HEK293T (cell line): ENCODE measurements at regions not wholly inside any gene's neighbourhood (a gene's known extent, or its start where the extent isn't known, plus 50 kb on each side); places are given as distances from the start of the nearest gene placed in this dataset.

Experiments
- ARNT ChIP-seq: fragments of 450-650 bp; IDR thresholded peaks from 2 replicates; pipeline ENCODE4 v1.6.1; 2017; ENCODE audit warnings: mild to moderate bottlenecking
- BHLHE40 ChIP-seq: fragments of 450-650 bp; IDR thresholded peaks from 2 replicates; pipeline ENCODE4 v1.6.1; 2016; ENCODE audit warnings: mild to moderate bottlenecking, moderate library complexity, borderline replicate concordance
- FOXA1 ChIP-seq: fragments of 450-650 bp; IDR thresholded peaks from 2 replicates; pipeline ENCODE4 v1.6.1; 2016; ENCODE audit warnings: mild to moderate bottlenecking
- FOXK2 ChIP-seq: fragments of 450-650 bp; IDR thresholded peaks from 2 replicates; pipeline ENCODE4 v1.6.1; 2016; ENCODE audit warnings: mild to moderate bottlenecking
- FOXM1 ChIP-seq: fragments of 450-650 bp; IDR thresholded peaks from 2 replicates; pipeline ENCODE4 v1.6.1; 2017; ENCODE audit warnings: mild to moderate bottlenecking, borderline replicate concordance
- L3MBTL2 ChIP-seq: fragments of 450-650 bp; conservative IDR thresholded peaks from 2 replicates; pipeline ENCODE4 v1.6.1; 2016; ENCODE audit warnings: mild to moderate bottlenecking
- LEF1 ChIP-seq: fragments of 450-650 bp; IDR thresholded peaks from 2 replicates; pipeline ENCODE4 v1.6.1; 2017; ENCODE audit warnings: mild to moderate bottlenecking, borderline replicate concordance
- NFRKB ChIP-seq: fragments of 450-650 bp; IDR thresholded peaks from 2 replicates; pipeline ENCODE4 v1.6.1; 2016; ENCODE audit warnings: mild to moderate bottlenecking, moderate library complexity
- SP1 ChIP-seq: fragments of 450-650 bp; IDR thresholded peaks from 2 replicates; pipeline ENCODE4 v1.6.1; 2017
- SUZ12 ChIP-seq: fragments of 450-650 bp; IDR thresholded peaks from 2 replicates; pipeline ENCODE4 v1.6.1; 2016; ENCODE audit warnings: mild to moderate bottlenecking
- TF ChIP-seq, protein P1 (sequence below): fragments of 450-650 bp; IDR thresholded peaks from 2 replicates; pipeline ENCODE4 v1.6.1; 2016

DNA sequence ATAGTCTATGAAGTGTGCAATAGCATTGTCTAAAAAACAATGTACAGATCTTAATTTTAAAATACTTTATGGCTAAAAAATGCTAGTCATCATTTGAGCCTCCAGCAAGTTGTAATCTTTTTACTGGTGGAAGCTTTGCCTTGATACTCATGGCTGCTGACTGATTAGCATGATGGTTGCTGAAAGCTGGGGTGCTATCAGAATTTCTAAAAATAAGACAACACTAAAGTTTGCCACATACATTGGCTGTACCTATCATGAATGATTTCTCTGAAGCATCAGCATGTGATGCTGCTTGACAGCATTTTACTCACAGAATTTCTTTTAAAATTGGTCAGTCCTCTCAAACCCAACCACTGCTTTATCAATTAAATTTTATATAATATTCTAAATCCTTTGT, 101.5 kb upstream of the TMEM168 start:
- no peak for TF ChIP-seq BHLHE40
- no peak for TF ChIP-seq SUZ12
- TF ChIP-seq SP1 = no peak
- TF ChIP-seq ARNT = no peak
- TF ChIP-seq FOXM1 = no peak
- no peak for TF ChIP-seq L3MBTL2
- TF ChIP-seq NFRKB = no peak
- TF ChIP-seq FOXK2 = no peak
- TF ChIP-seq, protein P1, sequence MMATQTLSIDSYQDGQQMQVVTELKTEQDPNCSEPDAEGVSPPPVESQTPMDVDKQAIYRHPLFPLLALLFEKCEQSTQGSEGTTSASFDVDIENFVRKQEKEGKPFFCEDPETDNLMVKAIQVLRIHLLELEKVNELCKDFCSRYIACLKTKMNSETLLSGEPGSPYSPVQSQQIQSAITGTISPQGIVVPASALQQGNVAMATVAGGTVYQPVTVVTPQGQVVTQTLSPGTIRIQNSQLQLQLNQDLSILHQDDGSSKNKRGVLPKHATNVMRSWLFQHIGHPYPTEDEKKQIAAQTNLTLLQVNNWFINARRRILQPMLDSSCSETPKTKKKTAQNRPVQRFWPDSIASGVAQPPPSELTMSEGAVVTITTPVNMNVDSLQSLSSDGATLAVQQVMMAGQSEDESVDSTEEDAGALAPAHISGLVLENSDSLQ = no peak
- no peak for TF ChIP-seq LEF1
- no peak for TF ChIP-seq FOXA1
